ENCODE measurements at regions not wholly inside any gene's neighbourhood (a gene's known extent, or its start where the extent isn't known, plus 50 kb on each side); places are given as distances from the start of the nearest gene placed in this dataset.

GRCh38 chr10:21196822-21197395, 299.8 kb upstream of the NEBL start:
- no peak for DNase-seq

- DNase-seq: no peak
These were observed 298.1 kb upstream of the NEBL start for GRCh38 chr10:21195252-21195651.

GRCh38 chr10:21194510-21194993, 297.4 kb upstream of the NEBL start:
- peak; percentile 37 for DNase-seq

- no peak for DNase-seq
These were observed 296.1 kb upstream of the NEBL start for GRCh38 chr10:21193196-21193595.

GRCh38 chr10:21191512-21191911, 294.4 kb upstream of the NEBL start:
- no peak for DNase-seq

- no peak for DNase-seq
These were observed 287.9 kb upstream of the NEBL start for GRCh38 chr10:21184984-21185383.

GRCh38 chr10:21184216-21184615, 287.1 kb upstream of the NEBL start:
- no peak for DNase-seq

GRCh38 chr10:21183025-21183424, 285.9 kb upstream of the NEBL start:
- DNase-seq: no peak

GRCh38 chr10:21181451-21181850, 284.3 kb upstream of the NEBL start:
- DNase-seq: no peak

- DNase-seq: no peak
These were observed 283.5 kb upstream of the NEBL start for GRCh38 chr10:21180604-21181003.

GRCh38 chr10:21176934-21177480, 279.9 kb upstream of the NEBL start:
- no peak for DNase-seq

GRCh38 chr10:21175797-21176196, 278.7 kb upstream of the NEBL start:
- DNase-seq: no peak

- DNase-seq: peak; percentile 27
These were observed 277.8 kb upstream of the NEBL start for GRCh38 chr10:21174715-21175495.

GRCh38 chr10:21173802-21174714, 276.9 kb upstream of the NEBL start:
- DNase-seq: peak; percentile 45

- DNase-seq: no peak
These were observed 276.1 kb upstream of the NEBL start for GRCh38 chr10:21172930-21173801.

- DNase-seq: no peak
These were observed 275.4 kb upstream of the NEBL start for GRCh38 chr10:21172542-21172929.

GRCh38 chr10:21171936-21172541, 274.9 kb upstream of the NEBL start:
- DNase-seq: no peak

- DNase-seq: no peak
These were observed 274.3 kb upstream of the NEBL start for GRCh38 chr10:21171197-21171935.

GRCh38 chr10:21170216-21170615, 273.1 kb upstream of the NEBL start:
- no peak for DNase-seq

GRCh38 chr10:21169271-21169670, 272.2 kb upstream of the NEBL start:
- DNase-seq: no peak

Measured in midbrain (tissue), 1 donor.